GM12878 (cell line): ENCODE measurements at regions not wholly inside any gene's neighbourhood (a gene's known extent, or its start where the extent isn't known, plus 50 kb on each side); places are given as distances from the start of the nearest gene placed in this dataset.

ENCODE experiments used
- ATAC-seq: fragments of 200-7000 bp; cut with Tn5 transposase; 3 replicates; pipeline ENCODE4 v1.9.1; 2020; ENCODE audit warnings: mild to moderate bottlenecking, moderate library complexity
- BruUV-seq: library from RNA; stranded (reverse); fragments of 400-500 nt; replicated peaks from 2 replicates; lab custom pipeline; 2021; lab: Mats Ljungman, UMichigan
- CTCF ChIA-PET: fragments of 300-600 bp; sonication (Branson Sonifier 250); formaldehyde crosslinking; extraction: SDS; loops from one replicate; lab custom pipeline; 2021; ENCODE audit warnings: inconsistent platforms; lab: Yijun Ruan, JAX
- POLR2A ChIA-PET: fragments of 350-600 bp; formaldehyde crosslinking; extraction: SDS; loops from one replicate; lab custom pipeline; 2021; ENCODE audit warnings: inconsistent platforms; lab: Charles Lee
- RAD21 ChIA-PET: fragments of 300-600 bp; sonication (Branson Sonifier 250); formaldehyde crosslinking; loops from one replicate; lab custom pipeline; 2023; ENCODE audit warnings: antibody characterized with exemption; ENCODE audit not compliant: unreplicated experiment; lab: Charles Lee
- SMC1A ChIA-PET: fragments of 300-600 bp; sonication (Branson Sonifier 250); formaldehyde crosslinking; loops from one replicate; lab custom pipeline; 2023; ENCODE audit not compliant: unreplicated experiment, uncharacterized antibody; lab: Charles Lee
- DNase-seq: peaks from one replicate; pipeline ENCODE4 v3.0.0-alpha.2; 2011; ENCODE audit warnings: low read depth, low spot score
- FAIRE-seq: peaks from 3 replicates; lab custom pipeline; 2011; peaks lifted over from hg19 to GRCh38; lab: Jason Lieb, UNC
- H2AFZ ChIP-seq: 2 replicates; pipeline ENCODE4 v1.6.0; 2011; ENCODE audit warnings: low read depth, low read length, control low read depth; ENCODE audit not compliant: control insufficient read depth
- H3K27ac ChIP-seq: 2 replicates; pipeline ENCODE4 v1.5.1; 2011; ENCODE audit warnings: control low read depth; ENCODE audit not compliant: control insufficient read depth, insufficient read depth
- H3K27me3 ChIP-seq, 2 experiments: replicated peaks in 1 of 2; 2 replicates each; pipeline versions ENCODE4 v1.6.0 to v1.6.1; 2011; ENCODE audit warnings: low read length in 1 of 2; ENCODE audit not compliant: control insufficient read depth in 2 of 2, insufficient read depth in 2 of 2
- H3K36me3 ChIP-seq, 2 experiments: 2 replicates each; pipeline ENCODE4 v1.5.1; 2011; ENCODE audit warnings: low read length in 1 of 2; ENCODE audit not compliant: control insufficient read depth in 2 of 2, insufficient read depth in 2 of 2
- H3K4me1 ChIP-seq: 2 replicates; pipeline ENCODE4 v1.6.1; 2011; ENCODE audit warnings: mild to moderate bottlenecking, low read length, moderate library complexity, mixed read lengths; ENCODE audit not compliant: control insufficient read depth, insufficient read depth
- H3K4me2 ChIP-seq: 2 replicates; pipeline ENCODE4 v1.6.0; 2011; ENCODE audit warnings: control low read depth; ENCODE audit not compliant: control insufficient read depth, insufficient read depth
- H3K4me3 ChIP-seq: fragments of 200-600 bp; sonication (generic); 2 replicates; pipeline ENCODE4 v1.5.1; 2016
- H3K79me2 ChIP-seq: 2 replicates; pipeline ENCODE4 v1.6.0; 2011; ENCODE audit warnings: low read length; ENCODE audit not compliant: control insufficient read depth, insufficient read depth
- H3K9ac ChIP-seq: 2 replicates; pipeline ENCODE4 v1.8.0; 2011; ENCODE audit warnings: low read length, control low read depth, mixed read lengths; ENCODE audit not compliant: control insufficient read depth, insufficient read depth
- H3K9me3 ChIP-seq: replicated peaks from 3 replicates; pipeline ENCODE4 v1.5.1; 2011; ENCODE audit warnings: mild to moderate bottlenecking, low read length; ENCODE audit not compliant: control insufficient read depth, insufficient read depth
- H4K20me1 ChIP-seq: 2 replicates; pipeline ENCODE4 v1.6.0; 2011; ENCODE audit not compliant: control insufficient read depth, insufficient read depth
- ATF7 ChIP-seq: fragments of 450-650 bp; IDR thresholded peaks from 2 replicates; pipeline ENCODE4 v1.6.1; 2016; ENCODE audit warnings: low read depth, mild to moderate bottlenecking
- CUX1 ChIP-seq: IDR thresholded peaks from 2 replicates; pipeline ENCODE4 v1.6.1; 2012; ENCODE audit warnings: improper control_type of control experiment, low read depth, low read length; ENCODE audit not compliant: insufficient replicate concordance
- EED ChIP-seq: sonication (generic); IDR thresholded peaks from 2 replicates; pipeline ENCODE4 v1.6.1; 2016; ENCODE audit warnings: antibody characterized with exemption, low read depth
- IKZF2 ChIP-seq, 2 experiments: fragments of 450-650 bp; IDR thresholded peaks; 2 replicates each; pipeline ENCODE4 v1.6.1; 2017; ENCODE audit warnings: mild to moderate bottlenecking in 2 of 2, moderate library complexity in 2 of 2
- NFIC ChIP-seq: IDR thresholded peaks from 2 replicates; pipeline ENCODE4 v1.6.1; 2012; ENCODE audit warnings: low read depth, mild to moderate bottlenecking, inconsistent platforms, low read length, moderate library complexity
- NFXL1 ChIP-seq: fragments of 450-650 bp; IDR thresholded peaks from 2 replicates; pipeline ENCODE4 v1.6.1; 2017; ENCODE audit warnings: antibody characterized with exemption, mild to moderate bottlenecking, borderline replicate concordance
- NFYA ChIP-seq: IDR thresholded peaks from 2 replicates; pipeline ENCODE4 v1.6.1; 2011; ENCODE audit warnings: low read depth, mild to moderate bottlenecking, low read length, improper control_type of control experiment, borderline replicate concordance
- PML ChIP-seq: IDR thresholded peaks from 2 replicates; pipeline ENCODE4 v1.6.1; 2012; ENCODE audit warnings: low read length, inconsistent platforms
- RAD21 ChIP-seq: IDR thresholded peaks from 2 replicates; pipeline ENCODE4 v1.6.1; 2011; ENCODE audit warnings: mild to moderate bottlenecking, low read depth, low read length, moderate library complexity; ENCODE audit not compliant: insufficient read depth
- RELB ChIP-seq: fragments of 450-650 bp; IDR thresholded peaks from 2 replicates; pipeline ENCODE4 v1.6.1; 2017; ENCODE audit warnings: low read depth, mild to moderate bottlenecking, moderate library complexity
- YBX1 ChIP-seq: fragments of 450-650 bp; IDR thresholded peaks from 2 replicates; pipeline ENCODE4 v1.6.1; 2016; ENCODE audit warnings: antibody characterized with exemption
- ZNF217 ChIP-seq: fragments of 450-650 bp; IDR thresholded peaks from 2 replicates; pipeline ENCODE4 v1.6.1; 2017; ENCODE audit warnings: antibody characterized with exemption, mild to moderate bottlenecking
- WGBS: methylation state at CpG from one replicate; pipeline ENCODE4 v1.1.6; 2016; ENCODE audit warnings: low lambda C conversion rate; ENCODE audit not compliant: insufficient replicate concordance, insufficient coverage; ENCODE audit errors: missing lambda C conversion rate; 5-methylcytosine and 5-hydroxymethylcytosine counted together
- in situ Hi-C: fragments of 300-500 bp; cut with MboI; formaldehyde crosslinking; loops from 9 replicates; pipeline ENCODE4 v1.14.3; 2018; ENCODE audit warnings: mixed read lengths
- intact Hi-C: fragments of 100-400 bp; cut with micrococcal nuclease; formaldehyde crosslinking; loops from one replicate; pipeline ENCODE4 v1.14.2; 2022; ENCODE audit not compliant: unreplicated experiment

GRCh38 chr16:66220702-66221101, 145.8 kb upstream of the CDH5 start:
- H2AFZ ChIP-seq: no peak overlapping the region
- ATAC-seq (no peak), FAIRE-seq (no peak), DNase-seq (no peak)
- no peak overlapping the region for H3K27ac ChIP-seq
- intact Hi-C loops (no loop called here), in situ Hi-C loops (no loop called here)
- no peak overlapping the region for H3K4me3 ChIP-seq
- ChIA-PET RAD21 (no interaction called here), CTCF (no interaction called here), POLR2A (no interaction called here), SMC1A (no interaction called here)
- no peak overlapping the region for H3K4me2 ChIP-seq
- no TSS peak for BruUV-seq
- H3K36me3 ChIP-seq: no peaks in the 10 kb centered on the region
- no peak overlapping the region for H3K9ac ChIP-seq
- H3K79me2 ChIP-seq: no peaks in the 10 kb centered on the region
- 7% methylated on average over 6 of the region's 6 CpGs for WGBS
- TF ChIP-seq RELB: no peak
- TF ChIP-seq NFIC: no peak
- TF ChIP-seq YBX1: no peak
- no peak for TF ChIP-seq IKZF2 (IDR thresholded peaks at IDR 0.05)
- no peak for TF ChIP-seq NFYA
- no peak for TF ChIP-seq ATF7
- no peak for TF ChIP-seq PML
- TF ChIP-seq ZNF217: no peak
- TF ChIP-seq NFXL1: no peak
- no peaks in the 10 kb centered on the region; a peak in 1 of 4 replicates for H3K27me3 ChIP-seq
- H3K4me1 ChIP-seq: no peaks in the 10 kb centered on the region
- no peaks in the 10 kb centered on the region for H3K9me3 ChIP-seq
- H4K20me1 ChIP-seq: no peaks in the 10 kb centered on the region

DNA sequence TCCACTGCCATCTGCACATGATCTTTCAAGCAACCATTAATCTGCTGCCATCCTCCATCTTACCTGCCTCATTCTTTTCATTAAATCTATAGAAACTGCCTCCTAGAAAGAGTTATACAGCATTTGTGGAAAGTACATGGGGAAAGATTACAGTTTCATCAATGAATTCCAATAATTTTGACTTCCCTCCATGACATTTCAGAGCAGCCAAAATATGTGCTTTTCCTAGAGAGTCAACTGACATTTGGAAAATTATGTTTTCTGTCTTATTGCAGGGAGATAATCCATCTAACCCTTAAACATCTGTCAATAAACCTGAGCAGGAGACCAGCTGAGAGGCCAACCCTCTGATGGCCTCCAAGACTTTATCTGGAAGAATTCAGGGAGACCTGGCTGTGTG, 147.0 kb upstream of the CDH5 start:
- ChIA-PET RAD21 (no interaction called here), POLR2A (no interaction called here), CTCF (interaction anchor here (0.6 kb wide), 1 partner anchor 57 kb away, joined by 3 read pairs; no protein-coding TSS in a partner anchor), SMC1A (no interaction called here)
- no peaks in the 10 kb centered on the region for H3K9me3 ChIP-seq
- no peak overlapping the region for H3K4me3 ChIP-seq
- no peaks in the 10 kb centered on the region for H3K27me3 ChIP-seq
- H3K9ac ChIP-seq: no peak overlapping the region
- H4K20me1 ChIP-seq: no peaks in the 10 kb centered on the region
- in situ Hi-C loops: no loop called here
- H3K36me3 ChIP-seq: no peaks in the 10 kb centered on the region
- intact Hi-C loops: no loop called here
- no peak overlapping the region for H3K27ac ChIP-seq
- no peaks in the 10 kb centered on the region for H3K79me2 ChIP-seq
- DNase-seq: no peak
- H3K4me2 ChIP-seq: no peak overlapping the region
- no peaks in the 10 kb centered on the region for H3K4me1 ChIP-seq
- ATAC-seq: no peak
- no TSS peak for BruUV-seq
- FAIRE-seq: no peak
- H2AFZ ChIP-seq: no peak overlapping the region
- TF ChIP-seq RAD21 (no peak), EED (no peak), CUX1 (no peak)
